ENCODE measurements at regions not wholly inside any gene's neighbourhood (a gene's known extent, or its start where the extent isn't known, plus 50 kb on each side); places are given as distances from the start of the nearest gene placed in this dataset.

GRCh38 chr2:120670371-120670770 is 65.3 kb upstream of the GLI2 start:
- no peak overlapping the region for H3K4me2 ChIP-seq (ENCODE audit: low read length)

DNA sequence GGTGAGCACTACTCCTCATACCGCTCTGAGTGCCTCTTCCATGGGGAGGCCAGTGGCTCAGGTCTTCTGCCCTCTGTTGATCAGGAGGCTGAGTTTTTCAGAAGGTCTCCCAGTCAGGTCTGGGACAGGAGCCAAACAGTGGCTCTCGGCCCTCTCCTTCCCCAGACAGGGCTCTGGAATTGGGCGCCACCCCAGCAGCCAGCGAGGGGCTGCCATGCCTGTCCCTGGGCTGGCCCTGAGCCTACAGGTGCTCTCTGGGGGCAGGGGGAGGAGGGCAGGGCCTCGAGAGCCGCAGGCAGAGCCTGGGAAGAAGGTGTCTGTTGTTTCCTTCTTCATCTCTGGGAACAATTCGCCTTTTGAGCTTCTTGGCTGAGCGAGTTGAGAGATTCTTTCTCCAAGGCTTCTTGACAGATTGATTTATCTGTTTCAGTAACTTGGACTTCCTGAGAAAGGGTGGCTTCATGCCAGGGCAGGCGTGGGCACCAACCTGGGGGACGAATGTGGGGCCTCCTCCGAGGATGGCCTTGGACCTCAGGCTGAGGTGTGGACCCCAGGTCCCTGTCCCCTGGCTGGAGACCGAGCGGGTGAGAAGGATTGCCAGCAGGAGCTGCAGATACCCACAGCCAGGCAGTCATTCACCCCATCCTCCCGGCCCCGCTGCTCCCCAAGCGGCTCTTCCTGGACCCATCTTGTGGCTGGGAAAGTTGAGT is 64.7 kb upstream of the GLI2 start:
- no peaks in the 10 kb centered on the region for H3K79me2 ChIP-seq (ENCODE audit: insufficient read depth, low read length)
- peaks cover 7% of the 10 kb centered on the region for H3K4me1 ChIP-seq (ENCODE audit: insufficient read depth, low read length)
- no peak overlapping the region for H3K4me2 ChIP-seq (ENCODE audit: low read length)
- DNase-seq (ENCODE audit: low read depth) (peak; percentile 11), FAIRE-seq (no peak)
- H2AFZ ChIP-seq (ENCODE audit: low read depth, low read length): no peak overlapping the region
- peaks cover 5% of the 10 kb centered on the region for H3K4me1 Mint-ChIP-seq (ENCODE audit: low read depth, unreplicated experiment)
- H3K36me3 Mint-ChIP-seq (ENCODE audit: low read depth, unreplicated experiment): peaks cover 4% of the 10 kb centered on the region
- H3K36me3 ChIP-seq (ENCODE audit: insufficient read depth, low read length): no peaks in the 10 kb centered on the region
- TF ChIP-seq EZH2 (IDR thresholded peaks at IDR 0.05; ENCODE audit: insufficient read depth, low read length): no peak
- TF ChIP-seq, protein P1, sequence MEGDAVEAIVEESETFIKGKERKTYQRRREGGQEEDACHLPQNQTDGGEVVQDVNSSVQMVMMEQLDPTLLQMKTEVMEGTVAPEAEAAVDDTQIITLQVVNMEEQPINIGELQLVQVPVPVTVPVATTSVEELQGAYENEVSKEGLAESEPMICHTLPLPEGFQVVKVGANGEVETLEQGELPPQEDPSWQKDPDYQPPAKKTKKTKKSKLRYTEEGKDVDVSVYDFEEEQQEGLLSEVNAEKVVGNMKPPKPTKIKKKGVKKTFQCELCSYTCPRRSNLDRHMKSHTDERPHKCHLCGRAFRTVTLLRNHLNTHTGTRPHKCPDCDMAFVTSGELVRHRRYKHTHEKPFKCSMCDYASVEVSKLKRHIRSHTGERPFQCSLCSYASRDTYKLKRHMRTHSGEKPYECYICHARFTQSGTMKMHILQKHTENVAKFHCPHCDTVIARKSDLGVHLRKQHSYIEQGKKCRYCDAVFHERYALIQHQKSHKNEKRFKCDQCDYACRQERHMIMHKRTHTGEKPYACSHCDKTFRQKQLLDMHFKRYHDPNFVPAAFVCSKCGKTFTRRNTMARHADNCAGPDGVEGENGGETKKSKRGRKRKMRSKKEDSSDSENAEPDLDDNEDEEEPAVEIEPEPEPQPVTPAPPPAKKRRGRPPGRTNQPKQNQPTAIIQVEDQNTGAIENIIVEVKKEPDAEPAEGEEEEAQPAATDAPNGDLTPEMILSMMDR (IDR thresholded peaks at IDR 0.05; ENCODE audit: insufficient read depth, low read depth, low read length): no peak
- no peaks in the 10 kb centered on the region for H4K20me1 ChIP-seq (ENCODE audit: insufficient read depth, low read length)
- H3K27me3 Mint-ChIP-seq (ENCODE audit: low read depth, unreplicated experiment): peaks cover 44% of the 10 kb centered on the region
- peaks cover 29% of the 10 kb centered on the region for H3K9me3 Mint-ChIP-seq (ENCODE audit: unreplicated experiment)
- no peak overlapping the region for H3K27ac Mint-ChIP-seq (ENCODE audit: unreplicated experiment)
- H3K9me3 ChIP-seq (ENCODE audit: insufficient read depth, low read depth, low read length): peaks cover 3% of the 10 kb centered on the region
- no peaks in the 10 kb centered on the region for H3K27me3 ChIP-seq (ENCODE audit: insufficient read depth, low read length)
- no peak overlapping the region for H3K4me3 Mint-ChIP-seq (ENCODE audit: unreplicated experiment)
- no peak overlapping the region for H3K27ac ChIP-seq (ENCODE audit: low read depth, low read length)
- no peak overlapping the region for H3K4me3 ChIP-seq (ENCODE audit: insufficient read depth, low read depth, low read length)
- no peak overlapping the region for H3K9ac ChIP-seq (ENCODE audit: low read length)

More at GRCh38 chr2:120670371-120670770, 65.3 kb upstream of the GLI2 start:
- Mint-ChIP-seq H3K9me3 (ENCODE audit: unreplicated experiment) (peaks cover 33% of the 10 kb centered on the region), H3K27ac (ENCODE audit: unreplicated experiment) (no peak overlapping the region), H3K4me1 (ENCODE audit: low read depth, unreplicated experiment) (peaks cover 5% of the 10 kb centered on the region), H3K27me3 (ENCODE audit: low read depth, unreplicated experiment) (peaks cover 42% of the 10 kb centered on the region), H3K36me3 (ENCODE audit: low read depth, unreplicated experiment) (peaks cover 4% of the 10 kb centered on the region), H3K4me3 (ENCODE audit: unreplicated experiment) (no peak overlapping the region)
- Histone ChIP-seq H3K36me3 (ENCODE audit: insufficient read depth, low read length) (no peaks in the 10 kb centered on the region), H3K79me2 (ENCODE audit: insufficient read depth, low read length) (no peaks in the 10 kb centered on the region), H3K9me3 (ENCODE audit: insufficient read depth, low read depth, low read length) (peaks cover 5% of the 10 kb centered on the region), H3K27me3 (ENCODE audit: insufficient read depth, low read length) (no peaks in the 10 kb centered on the region), H3K9ac (ENCODE audit: low read length) (no peak overlapping the region), H3K4me3 (ENCODE audit: insufficient read depth, low read depth, low read length) (no peak overlapping the region), H2AFZ (ENCODE audit: low read depth, low read length) (no peak overlapping the region), H3K27ac (ENCODE audit: low read depth, low read length) (no peak overlapping the region), H3K4me1 (ENCODE audit: insufficient read depth, low read length) (peaks cover 7% of the 10 kb centered on the region), H4K20me1 (ENCODE audit: insufficient read depth, low read length) (no peaks in the 10 kb centered on the region)
- FAIRE-seq: no peak
- no peak for TF ChIP-seq EZH2 (IDR thresholded peaks at IDR 0.05; ENCODE audit: insufficient read depth, low read length)
- TF ChIP-seq, protein P1 (IDR thresholded peaks at IDR 0.05; ENCODE audit: insufficient read depth, low read depth, low read length): no peak
- DNase-seq (ENCODE audit: low read depth): no peak

GRCh38 chr2:120672526-120673204 is 63.0 kb upstream of the GLI2 start:
- Histone ChIP-seq H3K9ac (ENCODE audit: low read length) (no peak overlapping the region), H3K27me3 (ENCODE audit: insufficient read depth, low read length) (peaks cover 5% of the 10 kb centered on the region), H3K4me3 (ENCODE audit: insufficient read depth, low read depth, low read length) (no peak overlapping the region), H3K4me1 (ENCODE audit: insufficient read depth, low read length) (peaks cover 7% of the 10 kb centered on the region), H3K9me3 (ENCODE audit: insufficient read depth, low read depth, low read length) (no peaks in the 10 kb centered on the region), H3K79me2 (ENCODE audit: insufficient read depth, low read length) (no peaks in the 10 kb centered on the region), H2AFZ (ENCODE audit: low read depth, low read length) (no peak overlapping the region), H3K36me3 (ENCODE audit: insufficient read depth, low read length) (no peaks in the 10 kb centered on the region), H4K20me1 (ENCODE audit: insufficient read depth, low read length) (no peaks in the 10 kb centered on the region), H3K27ac (ENCODE audit: low read depth, low read length) (no peak overlapping the region), H3K4me2 (ENCODE audit: low read length) (no peak overlapping the region)
- H3K4me1 Mint-ChIP-seq (ENCODE audit: low read depth, unreplicated experiment): peaks cover 5% of the 10 kb centered on the region
- no peak for TF ChIP-seq EZH2 (IDR thresholded peaks at IDR 0.05; ENCODE audit: insufficient read depth, low read length)
- TF ChIP-seq, protein P1 (IDR thresholded peaks at IDR 0.05; ENCODE audit: insufficient read depth, low read depth, low read length): no peak
- peak overlapping the region; percentile 77 for H3K27ac Mint-ChIP-seq (ENCODE audit: unreplicated experiment)
- FAIRE-seq (no peak), DNase-seq (ENCODE audit: low read depth) (no peak)
- no peaks in the 10 kb centered on the region for H3K36me3 Mint-ChIP-seq (ENCODE audit: low read depth, unreplicated experiment)
- no peak overlapping the region for H3K4me3 Mint-ChIP-seq (ENCODE audit: unreplicated experiment)
- peaks cover 55% of the 10 kb centered on the region for H3K27me3 Mint-ChIP-seq (ENCODE audit: low read depth, unreplicated experiment)
- H3K9me3 Mint-ChIP-seq (ENCODE audit: unreplicated experiment): peaks cover 15% of the 10 kb centered on the region

All from astrocyte (in vitro differentiated cells and primary cell).